Peyer's patch (tissue), 4 donors: ENCODE measurements at regions not wholly inside any gene's neighbourhood (a gene's known extent, or its start where the extent isn't known, plus 50 kb on each side); places are given as distances from the start of the nearest gene placed in this dataset.
A peak's percentile ranks its signal among the peaks of the same experiment; 100 is the strongest.

ENCODE experiments used
- DNase-seq, 3 donors: peaks; one replicate each; pipeline ENCODE4 v3.0.0-alpha.2; 2017 to 2019
- H3K27ac ChIP-seq, 4 donors: fragments of 200-600 bp; sonication (generic); one replicate each; pipeline ENCODE4 v1.5.1; 2016 to 2019
- H3K27me3 ChIP-seq, 2 donors: fragments of 200-600 bp; sonication (generic); one replicate each; pipeline ENCODE4 v1.5.1; 2019
- H3K36me3 ChIP-seq, 3 donors: fragments of 200-600 bp; sonication (generic); one replicate each; pipeline ENCODE4 v1.5.1; 2016 to 2019
- H3K4me1 ChIP-seq, 4 donors: fragments of 200-600 bp; sonication (generic); one replicate each; pipeline ENCODE4 v1.5.1; 2016 to 2019
- H3K4me3 ChIP-seq, 4 donors: fragments of 200-600 bp; sonication (generic); 1 replicate in 3 of 4; 2 replicates in 1 of 4; pipeline ENCODE4 v1.5.1; 2016 to 2019; ENCODE audit warnings: mild to moderate bottlenecking in 1 of 4
- H3K9me3 ChIP-seq, 4 donors: fragments of 200-600 bp; sonication (generic); one replicate each; pipeline ENCODE4 v1.5.1; 2016 to 2019; ENCODE audit warnings: mild to moderate bottlenecking in 1 of 4
- POLR2A ChIP-seq, 2 donors: fragments of 450-650 bp; IDR thresholded peaks; one replicate each; pipeline ENCODE4 v1.5.1; 2017; ENCODE audit warnings: antibody characterized with exemption in 2 of 2, mild to moderate bottlenecking in 2 of 2, moderate library complexity in 2 of 2
- TF ChIP-seq, protein P1 (sequence below), 6 experiments: fragments of 450-650 bp in 4 of 6; fragments of 200-600 bp in 2 of 6; sonication (generic) in 1 of 6; IDR thresholded peaks; one replicate each; pipeline ENCODE4 v1.5.1; 2017 to 2019; ENCODE audit warnings: antibody characterized with exemption in 6 of 6, mild to moderate bottlenecking in 3 of 6, moderate library complexity in 1 of 6

GRCh38 chr7:132030086-132030568 lies 473.7 kb upstream of the PODXL start:
- H3K27ac ChIP-seq: no peak overlapping the region
- no peak overlapping the region for H3K4me3 ChIP-seq
- H3K4me1 ChIP-seq: no peaks in the 10 kb centered on the region
- H3K27me3 ChIP-seq: no peaks in the 10 kb centered on the region
- peak in 2 of 3 donors; percentile 51 to 55 for DNase-seq
- TF ChIP-seq, protein P1, sequence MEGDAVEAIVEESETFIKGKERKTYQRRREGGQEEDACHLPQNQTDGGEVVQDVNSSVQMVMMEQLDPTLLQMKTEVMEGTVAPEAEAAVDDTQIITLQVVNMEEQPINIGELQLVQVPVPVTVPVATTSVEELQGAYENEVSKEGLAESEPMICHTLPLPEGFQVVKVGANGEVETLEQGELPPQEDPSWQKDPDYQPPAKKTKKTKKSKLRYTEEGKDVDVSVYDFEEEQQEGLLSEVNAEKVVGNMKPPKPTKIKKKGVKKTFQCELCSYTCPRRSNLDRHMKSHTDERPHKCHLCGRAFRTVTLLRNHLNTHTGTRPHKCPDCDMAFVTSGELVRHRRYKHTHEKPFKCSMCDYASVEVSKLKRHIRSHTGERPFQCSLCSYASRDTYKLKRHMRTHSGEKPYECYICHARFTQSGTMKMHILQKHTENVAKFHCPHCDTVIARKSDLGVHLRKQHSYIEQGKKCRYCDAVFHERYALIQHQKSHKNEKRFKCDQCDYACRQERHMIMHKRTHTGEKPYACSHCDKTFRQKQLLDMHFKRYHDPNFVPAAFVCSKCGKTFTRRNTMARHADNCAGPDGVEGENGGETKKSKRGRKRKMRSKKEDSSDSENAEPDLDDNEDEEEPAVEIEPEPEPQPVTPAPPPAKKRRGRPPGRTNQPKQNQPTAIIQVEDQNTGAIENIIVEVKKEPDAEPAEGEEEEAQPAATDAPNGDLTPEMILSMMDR (IDR thresholded peaks at IDR 0.05): no peak
- no peak for TF ChIP-seq POLR2A (IDR thresholded peaks at IDR 0.05)
- H3K9me3 ChIP-seq: no peaks in the 10 kb centered on the region
- no peaks in the 10 kb centered on the region for H3K36me3 ChIP-seq

DNA sequence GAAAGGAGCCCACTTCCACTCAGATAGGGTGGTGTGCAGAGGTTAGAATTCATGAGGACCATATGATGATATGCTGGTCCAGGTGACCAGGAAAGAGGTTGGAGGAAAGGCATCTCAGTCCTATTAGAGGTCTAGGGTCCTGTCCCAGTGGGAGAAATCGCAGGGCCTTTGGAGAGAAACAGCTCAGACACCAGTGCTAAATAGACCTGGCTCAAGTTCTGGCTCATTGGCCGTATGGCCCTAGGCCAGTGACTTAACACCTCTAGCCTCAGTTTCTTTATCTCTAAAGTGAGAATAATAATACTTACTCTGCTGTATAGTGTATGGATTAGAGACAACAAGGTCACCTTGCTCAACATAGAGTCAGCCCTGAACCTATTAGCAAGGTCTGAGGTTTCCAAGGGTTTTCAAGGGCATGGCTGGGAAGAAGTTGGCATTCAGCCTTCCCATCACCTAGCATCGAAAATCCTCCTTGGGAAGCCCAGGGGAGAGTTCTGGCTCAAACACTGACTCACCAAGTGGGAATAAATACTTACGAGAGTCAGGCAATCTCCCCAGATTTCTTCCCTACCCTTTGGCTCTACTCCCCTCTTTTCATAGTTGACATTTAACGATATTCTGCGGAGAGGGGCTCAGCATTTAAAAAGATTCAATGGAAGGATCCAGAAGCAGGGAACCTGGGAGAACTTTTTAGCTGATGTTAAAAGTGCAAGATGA lies 473.1 kb upstream of the PODXL start:
- H3K4me3 ChIP-seq: no peak overlapping the region
- DNase-seq: no peak
- no peaks in the 10 kb centered on the region for H3K4me1 ChIP-seq
- no peaks in the 10 kb centered on the region for H3K27me3 ChIP-seq
- H3K36me3 ChIP-seq: no peaks in the 10 kb centered on the region
- TF ChIP-seq, protein P1 (IDR thresholded peaks at IDR 0.05): no peak
- no peak for TF ChIP-seq POLR2A (IDR thresholded peaks at IDR 0.05)
- H3K9me3 ChIP-seq: no peaks in the 10 kb centered on the region
- H3K27ac ChIP-seq: no peak overlapping the region

GRCh38 chr7:132028144-132028920 lies 471.9 kb upstream of the PODXL start:
- H3K9me3 ChIP-seq: no peaks in the 10 kb centered on the region
- H3K36me3 ChIP-seq: no peaks in the 10 kb centered on the region
- H3K4me3 ChIP-seq: no peak overlapping the region
- H3K27ac ChIP-seq: no peak overlapping the region
- no peak for DNase-seq
- TF ChIP-seq, protein P1 (IDR thresholded peaks at IDR 0.05): no peak
- no peak for TF ChIP-seq POLR2A (IDR thresholded peaks at IDR 0.05)
- H3K27me3 ChIP-seq: no peaks in the 10 kb centered on the region
- H3K4me1 ChIP-seq: no peaks in the 10 kb centered on the region

DNA sequence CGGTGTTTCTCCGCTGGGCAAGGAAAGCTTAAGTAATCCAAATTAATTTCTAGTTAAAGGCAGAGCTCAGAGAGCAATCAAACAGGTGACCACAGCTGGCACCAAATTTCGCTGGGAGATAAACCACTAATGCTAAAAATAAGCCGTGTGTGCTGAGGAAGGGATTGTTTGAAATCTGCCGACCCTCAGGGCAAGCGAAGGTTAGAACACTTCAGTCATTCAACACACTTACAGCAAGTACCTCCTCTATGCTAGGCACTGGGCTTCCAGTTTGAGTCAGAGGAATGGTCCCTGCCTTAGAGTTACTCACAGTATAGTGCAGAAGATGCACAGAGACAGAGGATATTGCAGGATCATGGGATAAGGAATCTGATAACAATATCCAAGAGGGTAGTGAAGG lies 467.9 kb upstream of the PODXL start:
- H3K4me3 ChIP-seq: no peak overlapping the region
- no peaks in the 10 kb centered on the region for H3K9me3 ChIP-seq
- H3K4me1 ChIP-seq: no peaks in the 10 kb centered on the region
- TF ChIP-seq, protein P1 (IDR thresholded peaks at IDR 0.05): no peak
- no peak for TF ChIP-seq POLR2A (IDR thresholded peaks at IDR 0.05)
- no peaks in the 10 kb centered on the region for H3K27me3 ChIP-seq
- H3K36me3 ChIP-seq: no peaks in the 10 kb centered on the region
- DNase-seq: no peak
- H3K27ac ChIP-seq: no peak overlapping the region

GRCh38 chr7:132023466-132023865 lies 467.0 kb upstream of the PODXL start:
- Histone ChIP-seq H3K9me3 (no peaks in the 10 kb centered on the region), H3K4me1 (no peaks in the 10 kb centered on the region), H3K27me3 (no peaks in the 10 kb centered on the region), H3K4me3 (no peak overlapping the region), H3K36me3 (no peaks in the 10 kb centered on the region), H3K27ac (no peak overlapping the region)
- TF ChIP-seq POLR2A (IDR thresholded peaks at IDR 0.05): no peak
- TF ChIP-seq, protein P1 (IDR thresholded peaks at IDR 0.05): no peak
- no peak for DNase-seq
